ENCODE measurements at regions not wholly inside any gene's neighbourhood (a gene's known extent, or its start where the extent isn't known, plus 50 kb on each side); places are given as distances from the start of the nearest gene placed in this dataset.

- TF ChIP-seq, protein P1, sequence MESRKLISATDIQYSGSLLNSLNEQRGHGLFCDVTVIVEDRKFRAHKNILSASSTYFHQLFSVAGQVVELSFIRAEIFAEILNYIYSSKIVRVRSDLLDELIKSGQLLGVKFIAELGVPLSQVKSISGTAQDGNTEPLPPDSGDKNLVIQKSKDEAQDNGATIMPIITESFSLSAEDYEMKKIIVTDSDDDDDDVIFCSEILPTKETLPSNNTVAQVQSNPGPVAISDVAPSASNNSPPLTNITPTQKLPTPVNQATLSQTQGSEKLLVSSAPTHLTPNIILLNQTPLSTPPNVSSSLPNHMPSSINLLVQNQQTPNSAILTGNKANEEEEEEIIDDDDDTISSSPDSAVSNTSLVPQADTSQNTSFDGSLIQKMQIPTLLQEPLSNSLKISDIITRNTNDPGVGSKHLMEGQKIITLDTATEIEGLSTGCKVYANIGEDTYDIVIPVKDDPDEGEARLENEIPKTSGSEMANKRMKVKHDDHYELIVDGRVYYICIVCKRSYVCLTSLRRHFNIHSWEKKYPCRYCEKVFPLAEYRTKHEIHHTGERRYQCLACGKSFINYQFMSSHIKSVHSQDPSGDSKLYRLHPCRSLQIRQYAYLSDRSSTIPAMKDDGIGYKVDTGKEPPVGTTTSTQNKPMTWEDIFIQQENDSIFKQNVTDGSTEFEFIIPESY (IDR thresholded peaks at IDR 0.05), result no peak
- TF ChIP-seq EGR1 (IDR thresholded peaks at IDR 0.05; ENCODE audit: low read depth in 2 of 2) (no peak), YY1 (IDR thresholded peaks at IDR 0.05) (no peak), RXRA (IDR thresholded peaks at IDR 0.05) (no peak), HNF4G (IDR thresholded peaks at IDR 0.05) (no peak), FOXA2 (IDR thresholded peaks at IDR 0.05) (no peak), SP1 (IDR thresholded peaks at IDR 0.05) (no peak)
Measured at GRCh38 chr1:5682626-5683225, 309.5 kb downstream of the NPHP4 start (continued).

DNA sequence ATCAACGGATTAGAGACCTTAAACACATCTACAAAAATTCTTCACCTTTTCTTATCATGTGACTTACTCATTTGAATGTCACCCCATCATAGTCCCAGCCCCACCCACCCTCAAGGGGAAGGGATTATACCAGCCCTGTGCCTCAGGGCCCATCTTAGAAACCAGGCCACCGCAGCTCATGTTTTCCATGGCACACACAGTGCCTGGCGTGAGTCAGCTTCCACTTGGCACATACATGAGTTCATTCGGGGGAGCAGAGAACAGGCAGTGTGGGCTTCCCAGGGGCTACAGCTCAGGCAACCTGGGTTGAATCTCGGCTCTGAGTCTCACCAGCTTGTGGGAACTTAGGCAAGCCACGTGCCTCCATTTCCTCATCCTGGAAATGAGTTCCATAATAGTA is 310.6 kb downstream of the NPHP4 start:
- 74% methylated on average over 6 of the region's 6 CpGs for WGBS
- Histone ChIP-seq H3K27me3 (ENCODE audit: control insufficient read depth in 4 of 4, insufficient read depth in 4 of 4, low read length in 3 of 4) (peaks cover 0 to 5% (median 0%) of the 10 kb centered on the region in 4 donors), H3K9ac (ENCODE audit: low read depth in 1 of 2, low read length in 2 of 2) (no peak overlapping the region), H3K4me3 (ENCODE audit: low read depth in 1 of 3, low read length in 3 of 3) (no peak overlapping the region), H3K27ac (ENCODE audit: low read depth in 1 of 2, low read length in 2 of 2) (no peak overlapping the region), H3K4me1 (ENCODE audit: control insufficient read depth in 4 of 4, insufficient read depth in 4 of 4, low read length in 3 of 4) (no peaks in the 10 kb centered on the region), H3K36me3 (ENCODE audit: control insufficient read depth in 4 of 4, insufficient read depth in 3 of 4, low read depth in 1 of 4, low read length in 3 of 4) (no peaks in the 10 kb centered on the region), H3K9me3 (ENCODE audit: control insufficient read depth in 4 of 4, low read length in 3 of 4) (peaks cover 0 to 3% (median 0%) of the 10 kb centered on the region in 4 donors)
- DNase-seq (ENCODE audit: low spot score), result no peak
- TF ChIP-seq JUND (IDR thresholded peaks at IDR 0.05) (no peak), HNF4A (conservative IDR thresholded peaks at IDR 0.05) (no peak), RXRA (IDR thresholded peaks at IDR 0.05) (no peak), MAX (IDR thresholded peaks at IDR 0.05) (no peak), EGR1 (IDR thresholded peaks at IDR 0.05; ENCODE audit: low read depth in 2 of 2) (no peak)
- TF ChIP-seq, protein P2, sequence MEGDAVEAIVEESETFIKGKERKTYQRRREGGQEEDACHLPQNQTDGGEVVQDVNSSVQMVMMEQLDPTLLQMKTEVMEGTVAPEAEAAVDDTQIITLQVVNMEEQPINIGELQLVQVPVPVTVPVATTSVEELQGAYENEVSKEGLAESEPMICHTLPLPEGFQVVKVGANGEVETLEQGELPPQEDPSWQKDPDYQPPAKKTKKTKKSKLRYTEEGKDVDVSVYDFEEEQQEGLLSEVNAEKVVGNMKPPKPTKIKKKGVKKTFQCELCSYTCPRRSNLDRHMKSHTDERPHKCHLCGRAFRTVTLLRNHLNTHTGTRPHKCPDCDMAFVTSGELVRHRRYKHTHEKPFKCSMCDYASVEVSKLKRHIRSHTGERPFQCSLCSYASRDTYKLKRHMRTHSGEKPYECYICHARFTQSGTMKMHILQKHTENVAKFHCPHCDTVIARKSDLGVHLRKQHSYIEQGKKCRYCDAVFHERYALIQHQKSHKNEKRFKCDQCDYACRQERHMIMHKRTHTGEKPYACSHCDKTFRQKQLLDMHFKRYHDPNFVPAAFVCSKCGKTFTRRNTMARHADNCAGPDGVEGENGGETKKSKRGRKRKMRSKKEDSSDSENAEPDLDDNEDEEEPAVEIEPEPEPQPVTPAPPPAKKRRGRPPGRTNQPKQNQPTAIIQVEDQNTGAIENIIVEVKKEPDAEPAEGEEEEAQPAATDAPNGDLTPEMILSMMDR (IDR thresholded peaks at IDR 0.05; ENCODE audit: low read depth, low read length, missing input control), result no peak
- TF ChIP-seq, protein P1 (IDR thresholded peaks at IDR 0.05), result no peak
- TF ChIP-seq, protein P3, sequence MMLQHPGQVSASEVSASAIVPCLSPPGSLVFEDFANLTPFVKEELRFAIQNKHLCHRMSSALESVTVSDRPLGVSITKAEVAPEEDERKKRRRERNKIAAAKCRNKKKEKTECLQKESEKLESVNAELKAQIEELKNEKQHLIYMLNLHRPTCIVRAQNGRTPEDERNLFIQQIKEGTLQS (IDR thresholded peaks at IDR 0.05), result no peak

- 79% methylated on average over 4 of the region's 4 CpGs for WGBS
- no peak for DNase-seq (ENCODE audit: low spot score)
- no peaks in the 10 kb centered on the region for H3K4me1 ChIP-seq (ENCODE audit: control insufficient read depth in 4 of 4, insufficient read depth in 4 of 4, low read length in 3 of 4)
- no peak overlapping the region for H3K4me3 ChIP-seq (ENCODE audit: low read depth in 1 of 3, low read length in 3 of 3)
- H3K36me3 ChIP-seq (ENCODE audit: control insufficient read depth in 4 of 4, insufficient read depth in 3 of 4, low read depth in 1 of 4, low read length in 3 of 4), result no peaks in the 10 kb centered on the region
- no peak overlapping the region for H3K9ac ChIP-seq (ENCODE audit: low read depth in 1 of 2, low read length in 2 of 2)
- TF ChIP-seq MAX (IDR thresholded peaks at IDR 0.05) (no peak), EGR1 (IDR thresholded peaks at IDR 0.05; ENCODE audit: low read depth in 2 of 2) (no peak)
- peaks cover 0 to 3% (median 0%) of the 10 kb centered on the region in 4 donors for H3K9me3 ChIP-seq (ENCODE audit: control insufficient read depth in 4 of 4, low read length in 3 of 4)
- no peak overlapping the region for H3K27ac ChIP-seq (ENCODE audit: low read depth in 1 of 2, low read length in 2 of 2)
- H3K27me3 ChIP-seq (ENCODE audit: control insufficient read depth in 4 of 4, insufficient read depth in 4 of 4, low read length in 3 of 4), result peaks cover 0 to 5% (median 0%) of the 10 kb centered on the region in 4 donors
Measured at GRCh38 chr1:5680600-5680999, 311.6 kb downstream of the NPHP4 start.
